GM21515 (cell line): ENCODE measurements at regions not wholly inside any gene's neighbourhood (a gene's known extent, or its start where the extent isn't known, plus 50 kb on each side); places are given as distances from the start of the nearest gene placed in this dataset.
"Not testable (repeated sequence)": the region's sequence is repeated elsewhere in the genome, so short reads cannot be mapped to it uniquely, and the experiment has no call there.

ENCODE experiments used
- ATAC-seq: cut with Tn5 transposase; IDR thresholded peaks from one replicate; pipeline ENCODE4 v1.9.1; 2021; ENCODE audit not compliant: unreplicated experiment

DNA sequence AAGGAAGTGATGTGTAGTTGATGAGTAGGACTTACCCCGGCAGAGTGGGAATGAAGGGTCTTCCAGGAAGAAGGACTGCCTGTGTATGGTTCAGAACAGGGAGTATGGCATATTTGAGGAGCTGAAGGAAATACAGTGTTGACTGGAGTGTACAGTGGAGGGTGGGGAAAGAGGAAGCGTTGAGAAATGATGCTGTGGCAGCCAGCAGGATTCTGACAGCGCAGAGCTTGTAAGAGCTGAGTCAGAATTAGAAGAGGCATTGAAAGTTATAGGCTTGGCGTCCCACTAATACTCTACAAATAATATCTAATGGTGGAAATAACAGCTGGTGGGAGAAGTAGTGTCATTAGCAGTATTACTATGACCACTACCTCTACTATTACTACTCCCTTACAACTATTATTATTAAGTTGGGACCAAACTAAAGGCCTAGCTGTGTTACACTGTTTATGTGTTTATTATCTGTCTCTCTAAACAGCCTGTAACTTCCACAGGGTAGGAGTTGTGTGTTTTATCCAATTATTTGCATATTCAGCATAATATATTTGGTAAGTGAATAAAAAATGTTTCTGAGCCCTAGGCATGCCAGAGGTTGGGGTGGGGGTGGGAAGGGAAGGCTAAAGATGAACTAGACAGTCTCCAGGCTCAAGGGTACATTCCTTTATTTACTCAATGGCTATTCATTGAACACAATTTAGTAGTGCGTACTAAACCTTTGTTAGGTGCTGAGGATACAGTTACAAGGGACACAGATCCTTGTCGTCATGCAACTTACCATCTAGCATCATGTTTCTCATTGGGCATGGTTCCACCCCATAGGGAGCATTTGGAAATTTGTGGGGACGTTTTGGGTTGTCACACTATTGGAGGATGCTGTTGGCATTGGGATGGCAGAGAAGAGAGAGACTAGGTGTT lies 428.8 kb upstream of the ONECUT1 start:
- no peak for ATAC-seq

DNA sequence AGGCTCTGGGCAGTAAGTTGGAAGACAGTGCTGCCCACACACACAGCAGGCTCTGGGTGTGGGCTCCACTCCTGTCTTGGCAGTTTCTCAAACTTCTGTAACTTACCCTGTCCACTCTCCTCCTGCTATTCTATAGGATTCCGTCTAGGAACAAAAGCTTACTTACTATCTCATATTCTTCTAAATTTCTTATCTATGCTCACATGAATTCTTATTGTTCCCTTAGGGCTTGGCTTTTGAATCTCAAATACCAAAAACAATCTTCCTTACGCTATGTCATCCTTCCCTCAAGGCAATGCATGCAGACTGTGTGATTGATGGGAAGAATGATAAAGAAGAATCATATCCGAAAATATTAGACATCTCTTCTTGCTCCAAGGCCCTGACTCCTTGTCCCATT lies 425.9 kb upstream of the ONECUT1 start:
- ATAC-seq: no peak

DNA sequence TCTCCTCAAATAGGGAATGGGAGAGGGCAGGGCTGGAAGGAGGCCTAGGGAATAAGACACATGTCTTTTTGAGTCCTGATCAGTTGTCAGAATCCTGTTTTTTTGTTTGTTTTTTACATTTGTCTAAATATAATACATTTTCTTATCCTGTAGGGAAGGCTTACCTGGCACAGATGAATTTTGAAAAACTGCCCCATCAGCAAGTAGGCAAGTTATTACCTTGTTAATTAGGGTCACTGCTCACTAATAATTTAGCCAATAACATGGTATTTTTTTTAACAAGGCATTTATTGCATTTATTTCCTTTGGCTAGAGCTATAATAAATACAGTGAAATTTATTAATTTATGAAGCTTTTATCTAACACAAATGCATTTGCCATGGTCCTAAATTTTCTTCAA lies 423.2 kb upstream of the ONECUT1 start:
- ATAC-seq: no peak

GRCh38 chr15:53212785-53213184 lies 422.6 kb upstream of the ONECUT1 start:
- ATAC-seq: no peak

DNA sequence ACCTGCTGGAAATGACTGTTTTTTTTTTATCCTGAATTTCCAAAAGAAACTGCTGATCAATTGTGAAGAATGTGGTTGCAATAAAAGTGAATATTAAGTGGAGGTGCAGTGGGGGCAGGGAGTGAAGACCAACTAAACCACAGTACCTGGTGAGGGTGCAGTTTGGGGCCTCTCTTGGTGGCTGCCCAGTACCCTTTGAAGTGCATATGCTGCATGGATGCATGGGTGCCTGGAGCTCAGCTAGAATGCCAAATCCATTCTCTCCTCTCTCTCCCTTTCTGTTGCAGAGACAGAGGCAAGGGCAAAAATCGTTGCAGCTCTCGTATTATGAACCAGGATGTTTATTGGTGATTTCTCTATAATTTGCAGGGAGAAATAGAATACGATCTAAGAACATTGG lies 420.5 kb upstream of the ONECUT1 start:
- no peak for ATAC-seq

- ATAC-seq: no peak
Observed at GRCh38 chr15:53209396-53210042, 419.4 kb upstream of the ONECUT1 start.

DNA sequence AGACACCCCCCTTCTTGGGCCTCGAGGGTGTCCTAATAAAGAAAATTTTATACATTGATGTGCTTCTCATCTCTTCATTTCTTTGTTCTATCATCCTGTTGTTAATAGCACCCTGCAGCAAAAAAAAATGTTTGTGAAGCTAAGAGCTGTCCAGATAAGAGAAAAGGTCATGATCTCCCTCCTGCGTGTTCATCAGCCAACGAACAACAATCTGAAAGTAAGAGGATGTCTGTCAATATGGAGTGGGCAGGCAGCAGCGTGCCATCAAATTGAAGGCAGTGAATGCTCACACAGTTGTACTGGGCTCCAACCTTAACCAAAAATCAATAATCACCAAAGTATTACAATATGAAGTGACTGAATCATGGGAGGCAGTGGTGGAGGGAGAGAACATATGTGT lies 418.6 kb upstream of the ONECUT1 start:
- ATAC-seq: no peak

GRCh38 chr15:53203454-53203853 lies 413.3 kb upstream of the ONECUT1 start:
- ATAC-seq: no peak

DNA sequence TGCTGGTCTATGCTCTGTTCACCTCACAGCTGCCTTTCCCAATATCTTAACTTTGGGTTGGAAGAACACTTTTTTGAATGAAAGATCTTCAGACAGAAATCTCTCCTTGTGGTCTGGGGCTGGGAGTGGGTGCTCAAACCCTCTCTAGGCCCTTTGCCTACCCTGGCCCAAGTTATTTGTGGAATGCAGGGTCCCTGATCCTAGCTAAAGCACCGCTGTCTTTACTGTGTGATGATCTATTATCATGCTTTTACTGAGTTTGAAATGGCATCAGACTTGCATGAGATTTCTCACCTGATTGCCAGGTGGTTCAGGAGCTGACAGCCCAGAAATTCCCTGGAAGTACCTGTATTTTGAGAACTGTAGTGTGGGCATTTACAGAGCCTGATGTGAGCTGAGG lies 412.7 kb upstream of the ONECUT1 start:
- ATAC-seq: no peak

- peak; percentile 72 for ATAC-seq
Observed at GRCh38 chr15:53197426-53197839, 407.3 kb upstream of the ONECUT1 start.

DNA sequence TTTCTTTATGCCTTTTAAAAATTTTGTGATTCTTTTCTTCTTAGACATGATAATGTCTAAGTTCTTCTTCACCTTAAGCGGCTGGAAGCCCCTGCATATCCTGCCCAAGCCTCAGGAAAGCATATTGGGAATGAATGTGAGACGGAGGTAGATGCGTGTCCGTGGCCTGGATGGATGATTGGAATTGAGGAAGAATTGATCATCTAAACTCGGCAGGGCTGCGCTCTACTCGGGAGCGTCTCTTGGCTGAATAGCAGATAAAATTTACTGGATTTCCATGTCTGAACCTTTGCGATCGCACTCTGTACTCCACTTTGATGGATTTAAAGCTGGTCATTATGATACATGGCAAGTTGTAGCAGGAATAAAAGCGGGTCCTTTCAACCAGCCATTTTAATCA lies 406.7 kb upstream of the ONECUT1 start:
- ATAC-seq: no peak

- ATAC-seq: no peak
Observed at GRCh38 chr15:53196242-53196641, 406.1 kb upstream of the ONECUT1 start.

DNA sequence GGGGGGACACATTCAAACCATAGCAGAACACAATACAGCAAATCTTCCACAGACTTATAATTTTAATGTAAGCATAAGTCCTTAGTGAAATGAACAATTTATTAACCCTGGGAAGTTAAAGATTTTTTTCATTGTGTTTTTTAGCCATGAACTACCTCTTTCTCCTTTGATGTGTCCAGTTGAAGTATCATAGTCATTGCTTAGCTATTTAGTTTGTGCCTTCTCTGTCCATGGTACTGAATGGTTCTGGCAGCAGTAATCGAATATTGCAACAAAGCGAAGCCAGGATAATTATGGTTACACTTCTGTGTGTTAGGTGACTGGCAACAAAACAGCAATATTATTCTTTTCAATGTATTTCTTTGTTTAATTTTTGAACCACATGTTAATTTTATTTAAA lies 403.0 kb upstream of the ONECUT1 start:
- ATAC-seq: no peak

DNA sequence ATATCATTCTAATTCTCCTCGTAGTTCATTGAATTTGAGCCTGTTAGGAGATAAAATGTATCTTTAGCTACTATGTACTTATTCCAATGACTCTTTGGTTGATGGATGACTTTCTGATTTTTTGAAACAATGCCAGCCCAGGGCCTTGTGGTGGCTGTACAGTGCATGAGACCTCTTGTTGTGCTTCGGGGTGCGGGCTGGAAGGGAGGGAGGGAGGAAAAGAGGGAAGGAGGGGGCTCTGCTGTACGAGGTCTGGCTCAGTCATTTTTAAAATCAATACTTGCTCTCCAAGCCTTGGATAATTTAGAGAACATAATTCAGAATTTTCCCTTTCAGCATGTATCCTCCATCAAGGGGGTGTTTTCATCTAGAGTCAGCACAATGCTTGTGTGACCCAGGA lies 399.7 kb upstream of the ONECUT1 start:
- no peak for ATAC-seq

- not testable (repeated sequence) for ATAC-seq
Observed at GRCh38 chr15:53183449-53183848, 393.3 kb upstream of the ONECUT1 start.

DNA sequence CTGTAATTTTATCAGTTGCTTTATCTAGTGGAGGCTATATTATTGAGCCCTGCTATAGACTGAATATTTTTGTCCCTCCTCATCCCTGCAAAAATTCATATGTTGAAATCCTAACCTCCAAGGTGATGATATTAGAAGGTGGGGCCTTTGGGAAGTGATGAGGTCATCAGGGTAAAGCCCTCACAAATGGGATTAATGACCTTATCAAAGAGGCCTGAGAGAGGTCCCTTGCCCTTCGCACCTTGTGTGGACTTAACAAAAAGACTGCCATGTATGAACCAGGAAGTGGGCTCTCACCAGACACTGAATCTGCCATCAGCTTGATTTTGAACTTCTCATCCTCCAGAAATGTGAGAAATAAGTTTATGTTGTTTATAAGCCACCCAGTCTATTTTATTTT lies 381.4 kb upstream of the ONECUT1 start:
- no peak for ATAC-seq

DNA sequence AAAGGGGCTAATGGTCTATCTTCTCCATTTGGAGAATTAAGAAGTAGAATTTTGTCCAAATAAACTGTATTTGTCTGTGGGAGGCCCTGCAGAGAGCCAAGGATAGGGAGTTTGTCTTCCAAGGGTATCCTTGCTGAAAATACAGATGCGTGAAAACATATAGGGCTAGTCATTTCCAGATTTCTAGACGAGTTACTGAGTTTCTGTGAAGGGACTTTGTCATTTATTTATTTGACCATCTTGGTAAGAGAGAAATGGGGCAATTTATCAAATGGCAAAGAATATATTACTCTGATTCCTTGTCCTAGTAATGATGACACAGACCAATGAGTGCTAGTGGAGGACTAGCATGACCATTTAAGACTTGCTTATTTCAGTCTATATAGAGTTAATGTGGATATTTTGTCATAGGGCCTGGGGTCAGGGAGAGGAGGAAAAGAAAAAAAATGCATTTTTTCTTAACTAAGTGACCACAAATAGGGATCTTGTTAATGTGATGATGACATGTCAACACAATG lies 376.6 kb upstream of the ONECUT1 start:
- no peak for ATAC-seq

GRCh38 chr15:53165988-53166683 lies 376.0 kb upstream of the ONECUT1 start:
- no peak for ATAC-seq

DNA sequence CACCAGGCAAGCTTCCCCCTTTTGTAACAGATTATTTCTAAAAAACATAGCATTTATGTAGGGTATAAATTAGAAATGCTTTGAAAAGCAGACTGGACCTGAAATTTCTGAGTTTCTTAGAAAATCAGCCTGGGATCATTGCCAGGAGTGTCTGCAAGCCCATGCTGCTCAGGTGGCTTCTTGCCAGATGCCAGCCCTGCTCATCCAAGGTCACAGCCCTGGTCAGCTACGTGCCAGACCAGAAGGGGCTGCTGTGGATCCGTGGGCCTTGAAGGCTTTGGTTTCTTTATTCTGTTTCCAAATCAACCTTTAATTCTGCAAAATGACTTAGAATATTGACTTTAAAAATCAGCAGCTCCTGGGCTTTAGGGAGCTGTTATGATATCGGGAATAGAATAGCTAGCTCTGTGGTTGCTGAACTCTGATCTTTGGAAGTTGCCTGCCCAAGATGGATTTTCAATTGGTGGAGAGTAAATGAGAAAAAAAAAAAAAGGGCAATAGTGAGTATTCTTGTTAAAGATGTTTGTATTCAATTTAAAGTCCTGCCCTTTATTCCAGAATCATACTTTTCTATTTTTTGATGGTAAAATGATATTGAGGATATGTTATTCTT lies 370.1 kb upstream of the ONECUT1 start:
- no peak for ATAC-seq

DNA sequence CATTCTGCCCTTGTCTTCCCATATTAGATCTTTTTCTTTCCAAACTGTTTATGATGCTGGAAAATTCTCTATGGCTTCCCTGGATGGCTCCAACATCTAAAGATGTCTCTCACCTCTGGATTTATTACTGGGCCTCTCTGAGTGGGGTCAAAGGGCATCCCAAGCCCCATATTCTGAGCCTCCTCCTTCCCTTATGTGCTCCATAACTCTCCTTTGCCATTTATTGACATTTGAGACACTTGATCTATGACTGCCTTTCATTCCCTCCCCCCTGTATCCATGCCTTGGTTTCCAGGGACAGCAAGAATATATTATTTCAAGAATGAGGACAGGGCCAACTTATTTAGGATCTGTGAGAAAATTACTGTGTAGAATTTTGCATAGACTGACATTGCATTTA lies 369.3 kb upstream of the ONECUT1 start:
- no peak for ATAC-seq

GRCh38 chr15:53158995-53159394 lies 368.9 kb upstream of the ONECUT1 start:
- ATAC-seq: no peak
